Activated effector memory CD4-positive, alpha-beta T cell treated with anti-CD3 and anti-CD28 coated beads, Interleukin-2, amount 50 U/mL, for 16 hours (primary cell): ENCODE measurements at regions not wholly inside any gene's neighbourhood (a gene's known extent, or its start where the extent isn't known, plus 50 kb on each side); places are given as distances from the start of the nearest gene placed in this dataset.

Experiments
- DNase-seq: peaks from one replicate; pipeline ENCODE4 v3.0.0-alpha.2; 2020

DNA sequence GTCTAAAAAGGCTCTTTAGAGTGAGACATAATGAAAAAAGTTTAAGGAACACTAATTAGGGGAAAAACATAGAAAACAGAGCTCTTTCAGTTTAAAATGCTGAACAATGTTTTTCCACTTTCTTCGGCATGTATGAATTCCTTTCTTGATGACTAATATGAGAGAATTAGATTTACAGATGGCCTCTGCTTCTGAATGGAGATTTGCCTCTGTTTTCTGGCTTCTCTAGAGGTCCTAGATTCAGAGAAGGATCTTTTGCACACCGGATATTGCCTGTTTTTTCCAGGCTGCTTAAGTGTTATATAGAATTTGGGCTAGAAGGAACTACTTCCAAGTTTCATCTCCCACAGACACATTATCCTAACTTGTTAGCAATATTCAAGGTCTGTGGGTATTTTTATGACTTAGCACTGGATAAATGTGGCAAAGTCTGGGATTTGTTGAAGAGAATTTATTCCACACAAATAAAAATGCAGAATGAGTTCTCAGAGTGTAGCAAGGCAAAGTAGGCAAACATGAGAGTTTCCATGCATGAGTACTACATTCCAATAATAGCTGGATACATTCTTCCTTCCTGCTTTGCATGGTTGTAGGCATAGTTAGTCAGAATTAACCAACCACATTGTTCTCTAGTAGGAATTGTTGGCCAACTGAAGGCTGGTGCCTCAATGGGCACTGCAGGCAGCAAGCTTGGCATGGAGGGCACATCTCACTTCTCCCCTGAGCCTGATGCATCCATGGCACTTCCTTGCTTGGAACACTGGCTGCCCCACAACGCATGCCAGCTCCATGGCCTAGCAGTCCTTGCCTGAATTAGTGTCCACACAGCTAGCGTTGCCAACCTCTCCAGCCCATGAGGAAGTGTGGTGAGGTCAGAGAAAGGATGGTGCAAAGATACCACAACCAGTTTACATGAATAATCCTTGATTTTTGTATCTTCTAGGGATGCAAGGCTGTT, 224.2 kb downstream of the CLIC5 start:
- DNase-seq, result no peak

DNA sequence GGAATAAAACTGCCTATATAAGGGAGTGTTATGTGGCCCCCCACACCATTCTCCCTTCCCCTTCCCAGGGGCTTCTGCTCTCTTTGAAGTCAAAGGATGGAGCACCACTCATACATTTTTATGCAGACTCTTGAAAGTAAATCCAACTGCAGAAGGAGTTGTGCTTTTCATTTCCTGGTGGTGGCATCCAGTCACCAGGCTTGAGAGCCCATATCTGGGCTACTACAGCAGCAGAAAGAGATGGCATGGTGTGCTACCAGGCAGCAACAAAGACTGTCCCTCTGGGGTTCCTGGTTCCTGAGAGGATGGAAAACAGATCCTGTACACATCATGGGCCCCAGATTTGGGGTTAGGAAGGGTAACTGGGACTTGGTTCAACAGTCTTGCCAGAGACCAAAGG, 226.4 kb downstream of the CLIC5 start:
- no peak for DNase-seq

DNA sequence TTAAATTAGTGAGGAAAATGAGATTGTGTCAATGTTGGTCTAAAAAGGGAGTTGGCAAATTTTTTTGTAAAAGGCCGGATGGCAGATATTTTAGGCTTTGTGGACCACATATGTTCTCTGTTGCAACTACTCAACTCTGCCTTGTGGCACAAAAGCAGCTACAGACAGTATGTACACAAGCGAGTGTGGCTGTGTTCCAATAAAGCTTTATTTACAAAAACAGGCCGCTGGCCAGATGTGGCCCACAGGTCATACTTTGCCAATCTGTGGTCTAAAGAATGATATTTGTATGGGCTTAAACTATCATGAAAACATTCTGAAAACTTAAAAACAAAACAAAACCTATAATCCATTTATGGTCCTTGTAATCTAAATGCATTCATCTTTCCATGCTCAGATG, 228.3 kb downstream of the CLIC5 start:
- DNase-seq, result no peak

DNA sequence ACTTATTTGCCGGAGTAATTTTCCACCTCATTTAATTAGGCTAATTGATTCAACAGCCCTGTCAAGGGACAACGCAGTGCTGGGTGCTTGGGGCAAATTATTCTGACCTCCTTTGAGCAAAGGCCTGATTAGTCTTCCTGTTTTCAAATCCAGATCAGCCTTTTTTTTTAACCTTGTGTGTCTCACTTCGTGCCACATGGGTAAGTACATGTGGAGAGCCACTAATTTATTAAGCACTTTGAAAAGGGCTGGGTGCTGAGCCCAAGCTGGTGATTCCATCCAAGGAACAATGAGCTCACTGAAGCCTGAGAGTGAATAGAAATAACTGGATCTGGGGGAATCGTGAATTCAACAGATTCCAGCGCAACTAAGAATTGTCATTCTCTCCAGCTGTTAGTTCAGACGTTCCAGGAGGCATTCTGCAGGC, 229.3 kb downstream of the CLIC5 start:
- no peak for DNase-seq

- no peak for DNase-seq
These were observed 231.4 kb downstream of the CLIC5 start for GRCh38 chr6:45784250-45784649.

- DNase-seq, result no peak
These were observed 231.9 kb downstream of the CLIC5 start for GRCh38 chr6:45783716-45784115.

- no peak for DNase-seq
These were observed 233.8 kb downstream of the CLIC5 start for GRCh38 chr6:45781890-45782289.

DNA sequence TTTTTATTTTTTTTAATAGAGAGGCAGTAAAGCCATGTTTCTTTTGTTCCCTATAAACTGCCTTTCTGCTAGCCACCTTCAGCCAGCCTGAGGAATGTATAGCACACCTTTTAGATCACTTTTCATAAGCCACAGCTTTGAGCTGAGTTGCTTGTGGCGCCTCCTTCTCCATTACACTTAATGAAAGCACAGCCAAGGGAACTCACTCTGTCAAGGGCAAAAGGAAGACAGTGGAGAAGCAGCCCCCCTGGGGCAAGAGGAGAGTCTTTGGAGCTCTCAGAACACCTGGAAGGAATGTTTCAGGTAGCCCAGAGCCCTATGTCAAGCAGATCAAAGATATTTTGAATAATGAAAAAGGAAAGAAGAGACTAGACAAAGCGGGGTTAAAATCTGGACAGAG, 235.1 kb downstream of the CLIC5 start:
- DNase-seq, result no peak

- DNase-seq, result no peak
These were observed 240.5 kb downstream of the CLIC5 start for GRCh38 chr6:45775026-45775697.

GRCh38 chr6:45773906-45774305, 241.8 kb downstream of the CLIC5 start:
- no peak for DNase-seq

DNA sequence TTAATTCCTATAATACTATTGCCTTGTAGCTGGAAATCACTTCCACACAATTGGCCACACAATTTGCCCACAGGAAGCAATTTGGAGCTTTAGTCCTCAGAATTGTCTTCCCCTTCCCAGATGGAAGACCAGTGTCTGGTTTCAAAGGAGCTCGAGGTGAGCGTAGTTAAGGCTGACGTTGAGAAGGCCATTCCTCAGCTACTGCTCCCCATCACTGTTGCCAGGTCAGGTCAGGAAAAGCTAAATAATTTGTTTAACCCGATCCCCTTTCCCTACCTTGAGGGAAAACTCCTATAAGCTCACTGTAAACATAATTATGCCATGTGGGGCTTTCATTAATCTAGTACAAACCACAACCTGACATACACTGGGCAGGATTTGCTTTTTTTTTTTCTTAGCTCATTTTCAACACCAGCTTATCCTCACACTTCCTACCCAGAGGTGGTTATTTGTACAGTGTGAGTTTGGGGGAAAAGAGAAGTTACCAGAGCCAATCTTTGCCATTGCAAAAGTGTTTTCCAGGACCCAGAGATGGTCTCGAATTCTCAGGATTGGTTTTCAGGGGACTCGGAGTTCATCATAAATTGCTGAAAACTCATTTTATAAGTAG, 242.7 kb downstream of the CLIC5 start:
- DNase-seq, result no peak

DNA sequence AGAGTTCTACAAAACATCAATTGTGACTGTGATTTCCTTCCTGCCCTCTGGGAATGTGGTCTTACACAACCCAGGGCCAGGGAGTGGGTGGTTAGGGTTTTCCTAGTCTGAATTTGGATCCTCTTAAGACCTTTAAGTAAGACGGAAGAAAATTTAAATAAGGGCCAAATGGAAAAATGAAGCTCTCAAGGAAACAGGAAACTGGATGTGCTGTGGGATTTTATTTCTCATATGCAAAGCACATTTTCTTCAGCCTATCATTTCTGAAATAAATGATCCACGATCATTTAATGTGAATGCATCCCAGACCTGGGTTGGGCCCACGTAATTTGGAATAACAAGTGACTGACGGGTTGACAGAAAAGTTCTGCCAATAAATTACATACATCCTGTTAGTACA, 243.6 kb downstream of the CLIC5 start:
- no peak for DNase-seq

- DNase-seq, result no peak
These were observed 252.4 kb downstream of the CLIC5 start for GRCh38 chr6:45763281-45763680.

GRCh38 chr6:45759472-45759810, 256.2 kb downstream of the CLIC5 start:
- DNase-seq, result no peak

DNA sequence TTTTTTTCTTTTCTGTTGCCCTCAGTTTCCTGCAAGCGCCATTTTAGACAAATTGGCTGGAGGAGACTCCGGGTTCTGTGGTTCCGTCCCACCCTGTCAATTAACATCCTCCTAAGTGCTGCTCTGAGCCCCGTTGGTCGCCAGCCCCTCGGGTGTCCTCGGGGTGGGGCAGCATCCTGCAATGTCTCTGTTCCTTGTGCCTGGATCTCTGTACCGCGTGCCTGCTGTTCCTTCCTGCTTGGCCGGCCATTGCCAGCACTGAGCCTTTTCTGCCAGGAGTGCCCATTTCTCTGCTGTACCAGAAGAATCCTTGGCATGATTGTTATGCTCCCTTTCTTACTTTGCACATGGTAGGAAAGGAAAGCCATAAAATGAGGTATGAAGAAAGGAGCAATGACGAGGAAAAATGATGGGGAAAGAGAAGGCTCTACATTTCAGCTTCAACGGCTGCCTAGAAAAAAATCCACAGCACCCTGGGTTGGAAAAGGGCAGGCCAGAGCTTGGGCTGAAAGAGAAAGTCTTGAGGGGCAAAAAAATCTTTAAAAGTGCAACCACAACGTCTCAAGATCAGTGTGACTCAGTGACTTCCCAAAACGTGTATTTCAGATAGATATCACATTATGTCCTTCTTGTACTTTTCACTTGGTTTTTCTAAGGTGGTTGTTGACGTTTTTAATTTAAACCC, 256.7 kb downstream of the CLIC5 start:
- no peak for DNase-seq

DNA sequence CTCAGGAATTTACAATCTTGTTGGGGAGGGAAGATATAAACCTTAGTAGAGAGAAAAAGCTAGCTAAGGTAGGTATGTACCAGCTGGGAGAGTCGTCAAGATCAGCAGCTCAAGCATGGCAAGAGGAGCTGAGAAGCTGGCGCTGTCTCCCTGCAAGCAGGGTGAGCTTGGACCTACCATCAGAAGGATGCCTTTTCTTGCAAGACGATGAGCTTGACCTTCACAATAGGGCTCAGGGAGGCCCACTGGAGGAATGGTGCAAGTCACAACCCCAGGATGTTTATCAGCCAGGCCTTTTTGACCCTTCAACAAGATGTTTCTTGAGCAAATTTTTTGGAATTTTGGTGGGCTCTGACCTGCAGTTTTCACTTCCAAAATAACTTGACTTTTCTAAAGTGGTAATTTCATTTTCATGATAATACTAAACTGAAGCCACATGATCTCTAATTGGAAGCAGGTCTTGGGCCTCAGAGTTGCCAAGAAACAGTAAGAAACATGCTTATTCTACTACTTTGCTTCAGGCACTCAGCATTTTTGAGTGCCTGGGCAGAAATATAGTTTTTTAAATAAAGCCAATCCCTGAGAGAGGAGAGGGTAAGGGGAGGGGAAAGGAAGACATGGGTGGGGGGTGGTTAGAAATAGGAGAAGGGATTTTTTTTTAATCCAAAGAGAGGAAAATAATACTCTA, 258.1 kb downstream of the CLIC5 start:
- no peak for DNase-seq

GRCh38 chr6:45756606-45757005, 259.1 kb downstream of the CLIC5 start:
- DNase-seq, result no peak

DNA sequence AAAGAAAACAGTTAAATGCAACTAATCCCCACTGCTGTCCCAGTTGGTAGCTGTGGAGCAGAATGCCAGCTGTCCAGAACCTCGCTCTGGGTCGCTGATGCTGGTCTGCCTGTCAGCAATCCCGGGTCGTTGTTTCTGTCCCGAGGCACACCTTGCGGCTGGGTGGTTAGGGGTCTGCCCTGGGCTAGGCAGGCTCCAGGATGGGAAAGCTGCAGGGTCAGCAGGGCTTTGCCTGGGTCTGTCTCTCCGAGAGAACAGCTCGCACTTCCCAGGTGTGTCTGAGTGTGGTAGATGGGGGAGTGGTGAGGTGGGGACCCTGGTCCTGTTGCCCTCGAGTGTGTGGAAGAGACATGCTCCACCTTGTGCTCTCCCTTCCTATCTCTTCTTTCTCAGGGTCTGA, 261.2 kb downstream of the CLIC5 start:
- no peak for DNase-seq

DNA sequence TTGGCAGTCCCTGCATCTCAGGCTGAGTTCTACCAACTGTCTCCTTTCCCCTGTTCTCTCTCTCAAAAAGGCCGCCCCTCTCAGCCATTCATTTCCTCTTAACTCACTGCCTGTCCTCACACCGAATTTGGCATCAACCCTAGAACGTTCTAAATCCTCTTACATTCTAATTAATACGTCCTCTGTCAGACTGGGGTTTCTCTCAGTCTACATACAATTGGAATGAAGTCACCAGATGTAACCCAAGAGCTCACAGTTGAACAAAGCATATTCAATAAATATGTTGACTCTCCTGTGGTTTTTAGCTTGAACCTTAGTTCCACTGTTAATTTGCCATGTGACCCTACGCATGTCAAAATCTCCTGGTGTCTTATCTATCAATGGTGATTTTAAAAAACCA, 269.6 kb downstream of the CLIC5 start:
- no peak for DNase-seq

GRCh38 chr6:45743028-45743615, 272.5 kb downstream of the CLIC5 start:
- DNase-seq, result no peak

DNA sequence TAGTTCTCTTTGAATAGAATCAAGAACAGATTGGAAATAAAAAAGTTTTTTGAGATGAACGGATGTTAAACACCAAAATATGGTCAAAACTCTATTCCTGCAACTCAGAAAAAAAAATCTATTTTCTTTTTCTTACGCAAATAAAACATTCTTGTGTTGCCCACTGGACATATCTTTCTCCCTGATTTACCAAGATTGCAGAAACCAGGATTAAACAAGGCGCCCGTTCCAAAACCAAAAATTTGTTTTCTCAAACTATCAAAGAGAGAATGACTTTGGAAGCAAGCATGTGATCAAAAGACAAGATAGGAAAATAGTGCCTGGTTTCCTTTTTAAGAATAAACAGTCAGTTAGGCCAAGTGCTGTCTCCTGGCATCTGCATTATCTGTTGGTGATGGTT, 273.1 kb downstream of the CLIC5 start:
- DNase-seq, result no peak

DNA sequence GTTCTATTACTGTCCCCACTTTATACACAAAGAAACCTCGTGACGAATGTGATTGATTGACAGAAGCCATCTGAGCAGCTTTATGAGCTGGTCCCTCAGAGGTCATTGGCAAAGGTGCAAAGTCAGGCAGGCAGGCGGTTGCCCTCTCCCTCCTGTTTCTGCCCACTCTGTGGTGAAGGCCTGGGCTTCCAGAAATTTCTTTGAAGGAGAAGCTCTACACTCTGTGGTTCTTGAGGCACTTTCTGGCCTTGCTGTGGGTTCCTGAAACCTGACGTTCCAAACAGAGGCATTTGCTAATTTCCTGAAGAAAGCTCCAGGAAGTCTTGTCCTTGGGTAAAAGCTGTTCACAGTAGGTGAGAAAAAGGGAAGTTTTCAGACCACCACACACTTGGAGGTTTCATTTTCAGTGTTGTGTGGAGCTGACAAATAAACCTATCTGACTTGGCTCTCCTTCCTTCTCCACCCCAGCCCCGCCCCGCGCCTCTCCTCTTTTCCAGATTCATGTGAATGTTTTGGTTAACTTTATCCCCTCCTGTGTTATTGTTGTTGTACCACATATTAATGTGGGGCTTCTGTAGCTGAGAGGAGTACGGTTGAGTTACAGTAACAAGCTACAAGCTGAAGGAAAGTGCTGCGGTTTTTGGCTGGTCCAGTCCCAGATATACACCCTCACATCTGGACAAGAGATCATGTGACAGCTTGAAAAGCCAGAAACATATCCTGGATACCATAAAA, 274.1 kb downstream of the CLIC5 start:
- no peak for DNase-seq
